ENCODE measurements at regions not wholly inside any gene's neighbourhood (a gene's known extent, or its start where the extent isn't known, plus 50 kb on each side); places are given as distances from the start of the nearest gene placed in this dataset.

DNA sequence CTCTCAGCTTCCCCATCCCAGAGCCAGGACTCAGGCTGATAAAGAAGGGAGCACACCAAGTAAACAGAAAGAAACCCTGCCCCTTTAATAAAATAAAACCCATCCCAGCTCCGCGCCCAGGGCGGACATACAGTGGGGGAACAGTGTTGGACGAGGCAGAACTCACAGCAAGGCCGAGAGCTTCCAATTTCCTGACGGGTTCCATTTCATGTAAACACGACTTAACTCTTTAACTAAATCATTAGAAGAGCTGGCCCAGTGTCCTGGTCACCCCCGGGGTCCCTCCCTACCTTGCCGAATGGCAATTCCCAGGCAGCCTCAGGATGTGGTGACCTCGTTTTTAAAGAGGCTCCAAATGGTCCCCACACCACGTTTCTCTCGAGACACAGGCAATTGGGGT is 340.7 kb downstream of the FOXL1 start:
- TF ChIP-seq, protein P1, sequence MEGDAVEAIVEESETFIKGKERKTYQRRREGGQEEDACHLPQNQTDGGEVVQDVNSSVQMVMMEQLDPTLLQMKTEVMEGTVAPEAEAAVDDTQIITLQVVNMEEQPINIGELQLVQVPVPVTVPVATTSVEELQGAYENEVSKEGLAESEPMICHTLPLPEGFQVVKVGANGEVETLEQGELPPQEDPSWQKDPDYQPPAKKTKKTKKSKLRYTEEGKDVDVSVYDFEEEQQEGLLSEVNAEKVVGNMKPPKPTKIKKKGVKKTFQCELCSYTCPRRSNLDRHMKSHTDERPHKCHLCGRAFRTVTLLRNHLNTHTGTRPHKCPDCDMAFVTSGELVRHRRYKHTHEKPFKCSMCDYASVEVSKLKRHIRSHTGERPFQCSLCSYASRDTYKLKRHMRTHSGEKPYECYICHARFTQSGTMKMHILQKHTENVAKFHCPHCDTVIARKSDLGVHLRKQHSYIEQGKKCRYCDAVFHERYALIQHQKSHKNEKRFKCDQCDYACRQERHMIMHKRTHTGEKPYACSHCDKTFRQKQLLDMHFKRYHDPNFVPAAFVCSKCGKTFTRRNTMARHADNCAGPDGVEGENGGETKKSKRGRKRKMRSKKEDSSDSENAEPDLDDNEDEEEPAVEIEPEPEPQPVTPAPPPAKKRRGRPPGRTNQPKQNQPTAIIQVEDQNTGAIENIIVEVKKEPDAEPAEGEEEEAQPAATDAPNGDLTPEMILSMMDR (IDR thresholded peaks at IDR 0.05; ENCODE audit: borderline replicate concordance, extremely low read depth, low read length, poor library complexity, severe bottlenecking) = no peak
- no peak for TF ChIP-seq EZH2 (IDR thresholded peaks at IDR 0.05; ENCODE audit: borderline replicate concordance, low read depth, low read length, severe bottlenecking)
- Histone ChIP-seq H3K79me2 (ENCODE audit: insufficient read depth, low read length) (no peaks in the 10 kb centered on the region), H2AFZ (ENCODE audit: low read depth, low read length) (no peak overlapping the region), H3K4me1 (ENCODE audit: insufficient read depth, low read length) (no peaks in the 10 kb centered on the region), H3K4me3 (ENCODE audit: low read depth in 1 of 2, low read length in 2 of 2) (no peak overlapping the region), H3K36me3 (ENCODE audit: insufficient read depth, low read length) (no peaks in the 10 kb centered on the region), H4K20me1 (ENCODE audit: insufficient read depth, low read length) (no peaks in the 10 kb centered on the region), H3K27ac (ENCODE audit: low read length) (no peak overlapping the region), H3K9ac (ENCODE audit: low read depth, low read length) (no peak overlapping the region), H3K4me2 (ENCODE audit: insufficient read depth, low read length) (no peak overlapping the region), H3K27me3 (ENCODE audit: insufficient read depth, low read length, poor library complexity) (peaks cover 5% of the 10 kb centered on the region), H3K9me3 (ENCODE audit: insufficient read depth, low read length, severe bottlenecking) (no peaks in the 10 kb centered on the region)
- DNase-seq = no peak
- ATAC-seq (ENCODE audit: insufficient read depth, low read depth) = no peak

DNA sequence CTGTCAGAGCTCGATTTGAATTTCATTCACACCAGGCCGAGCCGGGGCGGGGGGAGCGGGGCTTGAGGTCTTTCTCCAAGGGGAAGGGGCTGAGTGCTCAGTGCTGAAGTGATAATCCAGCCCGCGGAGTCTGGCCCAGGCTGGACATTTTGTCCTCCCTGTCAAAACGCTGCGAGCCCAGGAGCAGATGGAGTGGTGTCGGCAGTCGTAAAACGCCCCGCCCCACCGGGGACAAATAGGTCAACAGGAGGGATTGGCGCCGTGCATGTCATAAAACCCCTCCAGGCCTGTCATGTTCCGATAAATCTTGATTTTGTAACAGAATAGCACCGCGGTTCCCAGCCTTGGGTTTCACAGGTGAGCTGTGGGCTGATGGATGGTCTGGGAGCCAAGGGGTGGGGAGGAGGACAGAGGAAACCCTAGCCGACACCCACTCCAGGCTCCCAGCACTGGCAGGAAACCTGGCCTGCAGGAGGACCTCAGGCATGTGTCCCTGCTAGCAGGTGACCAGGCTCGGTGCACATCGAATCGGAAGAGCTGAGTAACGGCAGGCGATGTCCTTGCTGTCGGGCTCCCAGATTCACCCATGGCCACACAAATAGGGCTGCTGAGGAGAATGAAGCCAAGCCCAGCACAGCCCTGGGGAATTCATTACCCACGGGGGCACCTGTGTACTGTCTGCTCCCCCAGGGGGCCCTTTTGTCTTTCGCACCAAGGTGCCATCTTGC is 341.4 kb downstream of the FOXL1 start:
- H4K20me1 ChIP-seq (ENCODE audit: insufficient read depth, low read length) = no peaks in the 10 kb centered on the region
- H3K36me3 ChIP-seq (ENCODE audit: insufficient read depth, low read length) = no peaks in the 10 kb centered on the region
- no peak overlapping the region for H2AFZ ChIP-seq (ENCODE audit: low read depth, low read length)
- H3K4me3 ChIP-seq (ENCODE audit: low read depth in 1 of 2, low read length in 2 of 2) = no peak overlapping the region
- no peaks in the 10 kb centered on the region for H3K4me1 ChIP-seq (ENCODE audit: insufficient read depth, low read length)
- TF ChIP-seq, protein P1 (IDR thresholded peaks at IDR 0.05; ENCODE audit: borderline replicate concordance, extremely low read depth, low read length, poor library complexity, severe bottlenecking) = no peak
- TF ChIP-seq EZH2 (IDR thresholded peaks at IDR 0.05; ENCODE audit: borderline replicate concordance, low read depth, low read length, severe bottlenecking) = no peak
- H3K9ac ChIP-seq (ENCODE audit: low read depth, low read length) = no peak overlapping the region
- ATAC-seq (ENCODE audit: insufficient read depth, low read depth) (no peak), DNase-seq (no peak)
- H3K4me2 ChIP-seq (ENCODE audit: insufficient read depth, low read length) = no peak overlapping the region
- no peaks in the 10 kb centered on the region for H3K79me2 ChIP-seq (ENCODE audit: insufficient read depth, low read length)
- H3K9me3 ChIP-seq (ENCODE audit: insufficient read depth, low read length, severe bottlenecking) = no peaks in the 10 kb centered on the region
- H3K27ac ChIP-seq (ENCODE audit: low read length) = no peak overlapping the region
- H3K27me3 ChIP-seq (ENCODE audit: insufficient read depth, low read length, poor library complexity) = peaks cover 8% of the 10 kb centered on the region

DNA sequence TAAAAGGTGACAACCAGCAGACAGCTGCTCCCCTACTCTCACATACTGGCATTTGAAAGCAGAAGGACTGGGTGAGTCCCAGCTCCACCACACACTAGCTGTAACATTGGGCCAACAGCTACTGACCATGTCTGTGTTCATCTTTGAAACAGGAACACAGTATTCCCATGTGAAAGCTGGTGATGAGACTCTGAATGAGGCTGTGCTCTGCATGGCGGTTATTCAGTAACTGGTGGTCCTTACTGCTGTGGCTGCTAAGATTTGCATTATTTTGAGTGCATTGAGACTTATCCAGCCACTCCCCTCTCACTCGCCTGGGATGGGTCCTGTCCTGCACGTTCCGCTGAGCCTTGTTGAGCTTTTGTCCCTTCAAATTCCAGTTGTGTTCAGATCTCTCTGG is 342.9 kb downstream of the FOXL1 start:
- no peak overlapping the region for H3K4me2 ChIP-seq (ENCODE audit: insufficient read depth, low read length)
- TF ChIP-seq, protein P1 (IDR thresholded peaks at IDR 0.05; ENCODE audit: borderline replicate concordance, extremely low read depth, low read length, poor library complexity, severe bottlenecking) = no peak
- no peak for TF ChIP-seq EZH2 (IDR thresholded peaks at IDR 0.05; ENCODE audit: borderline replicate concordance, low read depth, low read length, severe bottlenecking)
- DNase-seq = no peak

More for the DNA sequence above, 342.9 kb downstream of the FOXL1 start:
- no peak overlapping the region for H3K4me3 ChIP-seq (ENCODE audit: low read depth in 1 of 2, low read length in 2 of 2)
- no peak for ATAC-seq (ENCODE audit: insufficient read depth, low read depth)
- H3K79me2 ChIP-seq (ENCODE audit: insufficient read depth, low read length) = no peaks in the 10 kb centered on the region
- no peaks in the 10 kb centered on the region for H3K4me1 ChIP-seq (ENCODE audit: insufficient read depth, low read length)
- H3K27ac ChIP-seq (ENCODE audit: low read length) = no peak overlapping the region
- no peak overlapping the region for H2AFZ ChIP-seq (ENCODE audit: low read depth, low read length)
- peaks cover 14% of the 10 kb centered on the region for H3K27me3 ChIP-seq (ENCODE audit: insufficient read depth, low read length, poor library complexity)
- no peak overlapping the region for H3K9ac ChIP-seq (ENCODE audit: low read depth, low read length)
- H3K9me3 ChIP-seq (ENCODE audit: insufficient read depth, low read length, severe bottlenecking) = no peaks in the 10 kb centered on the region
- H4K20me1 ChIP-seq (ENCODE audit: insufficient read depth, low read length) = no peaks in the 10 kb centered on the region
- H3K36me3 ChIP-seq (ENCODE audit: insufficient read depth, low read length) = no peaks in the 10 kb centered on the region
